Osteoblast (primary cell): ENCODE measurements at regions not wholly inside any gene's neighbourhood (a gene's known extent, or its start where the extent isn't known, plus 50 kb on each side); places are given as distances from the start of the nearest gene placed in this dataset.

Experiments used
- DNase-seq: peaks from one replicate; pipeline ENCODE4 v3.0.0; 2011; ENCODE audit warnings: low spot score, mixed read lengths; ENCODE audit not compliant: insufficient read length; ENCODE audit errors: missing footprints
- H2AFZ ChIP-seq: 2 replicates; pipeline ENCODE4 v1.6.0; 2011; ENCODE audit warnings: mild to moderate bottlenecking, low read length
- H3K27ac ChIP-seq: 2 replicates; pipeline ENCODE4 v1.5.1; 2011; ENCODE audit warnings: mild to moderate bottlenecking, low read depth, low read length, moderate library complexity
- H3K27me3 ChIP-seq: 2 replicates; pipeline ENCODE4 v1.6.0; 2012; ENCODE audit warnings: mild to moderate bottlenecking, control low read depth, inconsistent platforms, low read length, moderate library complexity; ENCODE audit not compliant: insufficient read depth
- H3K36me3 ChIP-seq: 2 replicates; pipeline ENCODE4 v1.5.1; 2011; ENCODE audit warnings: mild to moderate bottlenecking, low read length, control low read depth, moderate library complexity; ENCODE audit not compliant: insufficient read depth
- H3K4me1 ChIP-seq: 2 replicates; pipeline ENCODE4 v1.5.1; 2011; ENCODE audit warnings: mild to moderate bottlenecking, low read length, control low read depth, moderate library complexity; ENCODE audit not compliant: insufficient read depth
- H3K4me2 ChIP-seq: 2 replicates; pipeline ENCODE4 v1.6.0; 2011; ENCODE audit warnings: mild to moderate bottlenecking, low read length; ENCODE audit not compliant: insufficient read depth
- H3K4me3 ChIP-seq: fragments of 200-600 bp; sonication (generic); 3 replicates; pipeline ENCODE4 v1.5.1; 2012; ENCODE audit warnings: mild to moderate bottlenecking, low read length, inconsistent platforms; ENCODE audit not compliant: insufficient read depth
- H3K79me2 ChIP-seq: 2 replicates; pipeline ENCODE4 v1.6.0; 2012; ENCODE audit warnings: mild to moderate bottlenecking, low read length, control low read depth, inconsistent platforms; ENCODE audit not compliant: insufficient read depth
- H3K9me3 ChIP-seq: 2 replicates; pipeline ENCODE4 v1.5.1; 2011; ENCODE audit warnings: low read depth, low read length, control low read depth
- H4K20me1 ChIP-seq: 2 replicates; pipeline ENCODE4 v1.6.0; 2012; ENCODE audit warnings: mild to moderate bottlenecking, low read length, control low read depth; ENCODE audit not compliant: insufficient read depth
- TF ChIP-seq, protein P1 (sequence below): IDR thresholded peaks from 2 replicates; pipeline ENCODE4 v1.5.1; 2011; ENCODE audit warnings: mild to moderate bottlenecking, low read depth, low read length, moderate library complexity; ENCODE audit errors: extremely low read depth

DNA sequence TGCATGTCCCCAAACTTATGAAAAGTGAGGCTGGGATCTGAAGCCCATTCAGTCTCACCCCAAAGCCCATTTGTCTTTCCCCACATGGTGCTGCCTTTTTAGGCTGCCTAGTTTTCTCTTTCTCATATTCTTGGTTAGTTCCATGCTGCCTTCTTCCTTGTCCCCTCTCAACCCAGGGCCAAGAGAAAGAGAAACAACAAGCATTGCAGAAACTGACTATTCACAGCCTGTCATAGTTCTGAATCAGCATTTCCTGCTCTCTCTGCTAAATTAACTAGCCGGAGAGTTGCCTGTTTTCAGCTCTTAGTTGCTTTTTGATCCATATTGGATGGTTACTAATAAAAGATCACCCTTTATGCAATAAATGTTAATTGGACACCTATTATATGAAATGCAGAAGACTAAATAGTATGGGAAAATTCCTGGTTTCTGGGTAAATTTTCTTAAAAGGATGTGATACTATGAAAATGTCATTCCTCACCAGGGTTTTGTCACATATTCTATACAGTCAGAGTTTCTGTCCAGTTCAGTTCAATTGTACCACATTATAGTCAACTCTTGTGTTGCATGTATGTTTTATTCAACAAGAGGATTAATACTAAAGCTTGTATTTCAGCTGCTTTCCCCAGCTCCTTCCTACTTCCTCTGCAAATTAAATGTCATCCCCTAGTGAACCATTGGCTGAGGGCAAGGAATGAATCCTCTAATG lies 246.5 kb downstream of the GALR1 start:
- H3K4me3 ChIP-seq: no peak overlapping the region
- no peaks in the 10 kb centered on the region for H3K9me3 ChIP-seq
- H3K27me3 ChIP-seq: no peaks in the 10 kb centered on the region
- H3K4me1 ChIP-seq: no peaks in the 10 kb centered on the region
- H3K79me2 ChIP-seq: no peaks in the 10 kb centered on the region
- TF ChIP-seq, protein P1, sequence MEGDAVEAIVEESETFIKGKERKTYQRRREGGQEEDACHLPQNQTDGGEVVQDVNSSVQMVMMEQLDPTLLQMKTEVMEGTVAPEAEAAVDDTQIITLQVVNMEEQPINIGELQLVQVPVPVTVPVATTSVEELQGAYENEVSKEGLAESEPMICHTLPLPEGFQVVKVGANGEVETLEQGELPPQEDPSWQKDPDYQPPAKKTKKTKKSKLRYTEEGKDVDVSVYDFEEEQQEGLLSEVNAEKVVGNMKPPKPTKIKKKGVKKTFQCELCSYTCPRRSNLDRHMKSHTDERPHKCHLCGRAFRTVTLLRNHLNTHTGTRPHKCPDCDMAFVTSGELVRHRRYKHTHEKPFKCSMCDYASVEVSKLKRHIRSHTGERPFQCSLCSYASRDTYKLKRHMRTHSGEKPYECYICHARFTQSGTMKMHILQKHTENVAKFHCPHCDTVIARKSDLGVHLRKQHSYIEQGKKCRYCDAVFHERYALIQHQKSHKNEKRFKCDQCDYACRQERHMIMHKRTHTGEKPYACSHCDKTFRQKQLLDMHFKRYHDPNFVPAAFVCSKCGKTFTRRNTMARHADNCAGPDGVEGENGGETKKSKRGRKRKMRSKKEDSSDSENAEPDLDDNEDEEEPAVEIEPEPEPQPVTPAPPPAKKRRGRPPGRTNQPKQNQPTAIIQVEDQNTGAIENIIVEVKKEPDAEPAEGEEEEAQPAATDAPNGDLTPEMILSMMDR: no peak
- H4K20me1 ChIP-seq: no peaks in the 10 kb centered on the region
- no peak overlapping the region for H3K27ac ChIP-seq
- H3K4me2 ChIP-seq: no peak overlapping the region
- H3K36me3 ChIP-seq: no peaks in the 10 kb centered on the region
- DNase-seq: no peak
- H2AFZ ChIP-seq: no peak overlapping the region

DNA sequence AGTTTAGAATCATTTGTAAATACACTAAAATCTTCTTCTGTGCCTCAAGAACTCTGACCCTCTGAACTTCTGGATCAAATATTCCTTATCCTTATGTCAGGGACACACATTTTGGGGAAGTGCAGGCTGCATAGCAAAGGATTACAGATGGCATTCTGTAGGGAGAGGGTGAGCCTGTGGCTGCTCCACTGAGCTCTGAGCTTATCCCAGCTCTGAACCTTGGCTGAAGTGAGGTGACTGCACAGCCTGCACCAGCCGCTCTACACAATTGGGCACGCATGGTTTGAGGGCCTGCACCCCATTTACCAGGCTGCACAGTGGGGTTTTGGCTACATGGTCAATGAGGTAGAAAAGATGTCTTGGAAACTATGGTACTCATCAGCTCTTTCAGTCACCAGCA lies 251.6 kb downstream of the GALR1 start:
- Histone ChIP-seq H3K36me3 (no peaks in the 10 kb centered on the region), H2AFZ (no peak overlapping the region), H3K4me2 (no peak overlapping the region), H3K27ac (no peak overlapping the region), H3K79me2 (no peaks in the 10 kb centered on the region), H3K9me3 (no peaks in the 10 kb centered on the region), H3K4me1 (no peaks in the 10 kb centered on the region), H3K27me3 (no peaks in the 10 kb centered on the region), H3K4me3 (no peak overlapping the region), H4K20me1 (no peaks in the 10 kb centered on the region)
- no peak for DNase-seq
- TF ChIP-seq, protein P1: no peak

DNA sequence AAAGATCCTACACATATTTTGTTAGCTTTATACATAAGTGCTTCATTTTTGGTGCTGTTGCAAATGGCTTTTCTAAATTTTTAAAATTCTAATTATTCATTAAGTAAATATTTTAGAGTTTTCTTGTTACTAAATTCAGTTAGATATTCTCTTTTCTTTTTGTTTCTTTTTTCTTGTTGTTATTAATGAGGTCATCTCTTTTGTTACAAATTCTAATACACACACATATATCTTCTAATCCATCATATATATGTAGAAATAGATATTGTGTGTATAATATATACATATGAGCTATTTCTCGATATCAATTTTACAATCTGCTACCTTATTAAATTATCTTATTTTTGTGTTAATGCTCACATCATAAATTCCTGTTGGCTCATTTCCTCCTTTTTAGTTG lies 255.9 kb downstream of the GALR1 start:
- Histone ChIP-seq H3K4me2 (no peak overlapping the region), H3K27ac (no peak overlapping the region), H3K9me3 (no peaks in the 10 kb centered on the region), H3K4me1 (no peaks in the 10 kb centered on the region), H4K20me1 (no peaks in the 10 kb centered on the region), H3K4me3 (no peak overlapping the region), H3K27me3 (no peaks in the 10 kb centered on the region), H3K36me3 (no peaks in the 10 kb centered on the region), H3K79me2 (no peaks in the 10 kb centered on the region), H2AFZ (no peak overlapping the region)
- TF ChIP-seq, protein P1: no peak
- DNase-seq: no peak

GRCh38 chr18:77512152-77512551 lies 262.5 kb downstream of the GALR1 start:
- TF ChIP-seq, protein P1: no peak
- no peaks in the 10 kb centered on the region for H3K79me2 ChIP-seq
- no peaks in the 10 kb centered on the region for H3K9me3 ChIP-seq
- H3K4me3 ChIP-seq: no peak overlapping the region
- no peaks in the 10 kb centered on the region for H4K20me1 ChIP-seq
- no peak for DNase-seq
- H3K4me1 ChIP-seq: no peaks in the 10 kb centered on the region
- no peak overlapping the region for H3K4me2 ChIP-seq
- H3K27me3 ChIP-seq: no peaks in the 10 kb centered on the region
- no peak overlapping the region for H3K27ac ChIP-seq
- no peaks in the 10 kb centered on the region for H3K36me3 ChIP-seq
- H2AFZ ChIP-seq: no peak overlapping the region
